ENCODE measurements at regions not wholly inside any gene's neighbourhood (a gene's known extent, or its start where the extent isn't known, plus 50 kb on each side); places are given as distances from the start of the nearest gene placed in this dataset.

DNA sequence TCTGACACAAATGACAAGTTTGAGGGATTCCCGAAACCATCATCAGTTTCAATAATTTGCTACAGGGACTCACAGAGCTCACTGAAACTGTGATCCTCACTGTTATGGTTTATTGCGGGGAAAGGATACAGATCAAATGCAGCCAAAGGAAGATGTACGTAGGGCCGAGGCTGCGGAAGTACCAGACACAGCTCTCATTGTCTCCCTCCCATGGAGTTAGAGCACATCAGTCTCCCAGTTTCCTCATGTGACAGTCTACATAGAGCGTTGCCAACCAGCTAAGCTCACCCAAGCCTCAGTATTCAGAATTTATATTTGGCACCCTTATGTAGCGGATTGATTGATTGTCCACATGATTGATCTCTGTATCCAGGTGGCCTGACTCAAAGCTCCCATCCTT is 137.8 kb upstream of the TENM3 start:
- no peak for DNase-seq

DNA sequence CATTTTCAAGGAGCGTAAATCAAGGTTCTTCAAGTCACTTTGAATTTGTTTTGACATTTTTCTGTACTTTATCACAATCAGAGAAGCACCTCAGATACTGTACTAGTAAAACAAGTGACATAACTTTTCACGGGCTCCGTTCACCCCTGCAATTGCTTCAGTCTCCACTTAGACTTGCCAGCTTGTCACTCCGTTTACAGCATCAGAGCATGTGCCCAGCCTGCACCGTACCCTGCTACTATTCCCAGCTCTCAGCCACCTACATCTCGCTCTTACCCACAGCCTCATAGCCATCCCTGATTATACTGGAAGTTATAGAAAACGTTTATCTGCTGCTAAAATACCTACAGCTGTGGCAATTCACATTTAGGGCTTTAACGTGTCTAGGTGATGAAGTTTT is 135.3 kb upstream of the TENM3 start:
- no peak for DNase-seq

DNA sequence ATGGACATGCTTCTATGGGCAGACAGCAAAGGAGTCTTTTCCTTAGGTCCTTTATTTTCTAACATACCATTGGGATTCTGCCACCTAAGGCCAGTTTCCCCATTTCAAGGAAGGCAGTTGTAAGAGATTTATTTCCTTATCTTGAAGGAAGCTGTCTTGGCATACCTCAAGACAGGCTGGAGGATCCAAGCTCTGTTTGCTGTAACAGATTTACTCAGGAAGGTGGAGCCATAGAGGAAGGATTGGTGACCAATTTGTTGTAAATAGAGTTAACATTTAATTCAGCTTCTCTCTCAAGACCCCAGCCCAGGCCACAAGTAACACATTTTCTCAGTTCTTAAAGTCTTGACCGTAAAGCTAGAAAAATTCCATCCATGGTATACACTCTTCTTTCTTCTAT is 131.6 kb upstream of the TENM3 start:
- no peak for DNase-seq

DNA sequence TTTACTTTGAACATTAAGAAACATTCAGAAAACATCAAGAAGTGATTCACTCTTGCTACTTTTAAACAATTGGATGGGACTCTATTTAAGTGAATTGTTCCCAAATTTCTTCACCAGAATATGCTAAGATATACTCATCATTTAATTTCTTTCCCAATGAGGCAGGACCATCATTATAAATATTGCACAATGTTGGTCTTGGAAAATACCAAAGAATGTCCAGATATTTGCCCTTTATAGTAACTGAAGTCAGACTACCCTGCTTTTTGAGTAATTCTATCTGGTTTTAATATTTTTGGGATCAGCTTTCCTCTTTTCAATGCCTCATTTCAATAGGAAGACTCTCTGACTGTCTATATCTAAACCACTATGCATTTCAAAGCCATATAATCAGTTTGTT is 129.4 kb upstream of the TENM3 start:
- DNase-seq, result no peak

DNA sequence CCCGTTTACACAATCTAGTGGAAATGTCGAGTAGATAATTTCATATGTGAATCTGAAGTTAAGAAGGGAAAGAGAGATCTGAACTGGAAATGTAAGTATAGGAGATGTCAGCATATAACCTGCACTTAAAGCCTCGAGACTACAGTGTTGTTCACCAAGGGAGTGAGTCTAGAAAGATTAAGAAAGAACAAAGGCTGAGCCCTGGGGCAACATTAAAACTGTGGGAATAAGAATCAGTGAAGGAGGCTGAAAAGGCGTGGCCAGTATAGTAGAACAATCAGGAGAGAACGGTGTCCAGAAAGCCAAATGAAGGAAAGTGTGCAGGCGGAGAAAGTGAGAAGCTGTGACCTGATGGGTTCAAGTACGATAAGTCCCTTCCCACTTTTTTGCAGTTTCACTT is 118.8 kb upstream of the TENM3 start:
- no peak for DNase-seq

DNA sequence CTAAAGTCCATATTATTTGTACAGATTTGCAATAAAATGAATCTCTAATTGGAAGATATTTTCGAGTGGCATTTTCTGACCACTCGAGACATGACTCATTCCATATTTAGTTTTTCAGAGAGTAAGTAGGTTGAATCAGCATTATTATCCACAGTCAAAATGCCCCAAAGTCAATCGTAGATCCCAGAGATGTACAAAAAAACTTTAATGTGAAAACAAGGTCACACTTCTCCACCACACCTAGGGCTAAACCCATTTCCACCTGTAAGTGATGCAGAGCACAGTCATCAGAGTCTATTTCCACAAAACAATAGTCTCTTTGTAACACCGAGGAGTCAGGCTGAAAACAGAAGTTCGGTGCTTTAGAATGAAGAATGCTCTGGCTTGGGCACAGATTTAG is 117.1 kb upstream of the TENM3 start:
- DNase-seq, result no peak

DNA sequence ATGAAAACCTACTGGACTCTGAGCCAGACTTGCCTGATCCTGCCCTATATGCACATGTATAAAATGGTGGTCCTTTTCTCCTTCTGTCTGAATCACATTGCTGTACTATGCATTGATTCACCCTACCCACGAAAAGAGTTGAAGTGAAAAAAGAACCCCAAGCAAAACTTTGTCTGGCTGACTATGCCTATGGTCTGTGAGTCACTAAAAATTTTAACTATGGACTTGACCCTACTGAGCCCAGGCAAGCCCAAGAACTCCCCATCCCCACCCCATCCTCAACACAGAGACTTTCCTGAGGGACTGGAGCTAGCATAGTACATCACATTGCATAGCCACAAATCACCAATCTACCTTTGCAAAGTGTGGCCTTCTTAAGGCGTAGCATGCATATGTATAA is 116.6 kb upstream of the TENM3 start:
- DNase-seq, result no peak

DNA sequence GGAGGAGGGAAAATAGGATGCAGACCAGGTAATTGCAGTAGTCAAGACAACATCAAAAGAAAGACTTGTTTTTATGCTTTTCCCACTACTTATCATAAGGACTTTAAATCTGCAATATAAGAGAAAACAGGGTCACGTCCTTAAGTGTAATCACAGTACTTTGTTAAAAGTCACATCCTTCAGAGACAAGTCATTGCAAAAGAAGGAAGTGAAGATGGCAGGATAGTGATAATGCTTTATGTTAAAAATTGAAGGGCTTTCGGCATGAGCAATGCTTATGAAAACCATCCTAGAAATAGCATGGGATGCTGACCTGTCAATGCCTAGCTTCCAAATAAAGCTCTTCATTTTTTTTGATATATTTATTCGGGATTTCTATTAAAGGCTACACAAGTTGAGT is 110.2 kb upstream of the TENM3 start:
- no peak for DNase-seq

DNA sequence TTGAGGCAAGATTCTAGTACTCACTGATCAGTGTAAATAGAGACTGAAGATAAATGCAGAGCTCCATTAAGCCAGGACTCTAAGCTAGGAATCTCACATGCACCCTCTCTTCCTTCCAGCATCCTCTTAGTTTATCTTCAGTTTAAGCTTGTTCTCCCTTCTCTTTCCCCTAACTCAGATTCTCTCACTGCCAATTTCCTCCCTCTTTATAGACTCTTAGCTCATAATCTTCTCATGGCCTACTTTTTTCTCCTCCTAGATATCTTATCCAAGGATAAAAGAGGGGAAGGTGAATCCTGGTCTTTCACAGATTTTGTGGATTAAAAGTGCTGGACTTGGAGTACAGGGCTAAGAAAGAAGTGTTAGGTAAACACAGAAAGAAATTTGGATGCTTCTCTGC is 108.9 kb upstream of the TENM3 start:
- no peak for DNase-seq

DNA sequence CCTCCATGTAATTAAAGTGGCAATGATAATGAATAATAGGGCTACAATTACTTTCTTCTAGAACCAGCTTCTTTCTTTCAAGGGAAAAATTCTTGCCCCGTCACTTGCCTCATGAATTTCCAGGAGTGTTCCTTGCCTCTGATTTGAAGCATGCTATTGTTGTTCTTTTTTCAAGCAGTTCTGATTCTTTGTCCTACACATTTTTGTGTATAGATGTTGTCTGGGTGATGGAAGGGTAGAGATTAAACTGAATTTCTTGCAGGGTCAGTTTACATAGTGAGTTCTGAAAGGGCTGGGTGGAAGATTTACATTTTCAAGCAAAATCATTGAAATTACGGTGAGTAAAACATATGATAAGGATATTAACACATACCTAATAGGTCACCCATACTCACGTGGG is 107.0 kb upstream of the TENM3 start:
- no peak for DNase-seq

DNA sequence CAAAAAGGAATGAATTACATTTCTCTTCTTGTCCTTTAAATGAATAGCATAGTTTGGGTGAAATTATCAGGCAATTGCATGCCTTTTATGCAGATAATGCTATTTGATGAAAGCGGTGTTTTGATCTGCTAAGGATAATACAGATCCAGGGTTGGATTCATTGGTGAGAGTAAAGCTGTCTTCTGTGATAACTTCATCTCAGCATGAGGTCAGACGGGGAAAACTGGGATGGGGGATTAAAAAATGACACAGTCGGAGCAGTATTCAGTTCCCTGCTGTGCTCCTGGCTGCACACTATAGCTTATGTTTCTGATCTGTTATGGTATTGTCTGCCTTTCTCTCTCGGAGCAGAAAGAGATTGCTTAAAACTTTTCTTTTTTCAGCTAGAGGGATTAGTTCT is 105.9 kb upstream of the TENM3 start:
- DNase-seq, result no peak

DNA sequence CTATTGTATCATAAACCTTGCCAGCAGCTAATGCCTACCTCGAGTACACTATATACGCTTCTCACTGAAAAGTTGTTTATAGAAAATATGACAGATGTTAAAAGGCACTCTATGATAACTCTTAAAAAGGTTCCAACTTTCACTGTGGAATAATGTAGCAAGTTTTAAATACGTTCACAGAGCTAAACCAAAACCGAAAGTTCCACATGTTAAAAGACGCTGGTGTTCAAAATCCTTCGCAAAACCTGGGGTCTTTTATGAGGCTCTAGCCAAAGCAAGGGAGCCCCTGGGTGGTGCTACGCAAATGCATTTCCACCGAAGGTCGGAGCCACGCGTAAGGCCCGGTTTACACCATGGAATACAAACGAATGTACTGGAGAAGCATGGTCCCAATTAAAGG is 103.7 kb upstream of the TENM3 start:
- no peak for DNase-seq

DNA sequence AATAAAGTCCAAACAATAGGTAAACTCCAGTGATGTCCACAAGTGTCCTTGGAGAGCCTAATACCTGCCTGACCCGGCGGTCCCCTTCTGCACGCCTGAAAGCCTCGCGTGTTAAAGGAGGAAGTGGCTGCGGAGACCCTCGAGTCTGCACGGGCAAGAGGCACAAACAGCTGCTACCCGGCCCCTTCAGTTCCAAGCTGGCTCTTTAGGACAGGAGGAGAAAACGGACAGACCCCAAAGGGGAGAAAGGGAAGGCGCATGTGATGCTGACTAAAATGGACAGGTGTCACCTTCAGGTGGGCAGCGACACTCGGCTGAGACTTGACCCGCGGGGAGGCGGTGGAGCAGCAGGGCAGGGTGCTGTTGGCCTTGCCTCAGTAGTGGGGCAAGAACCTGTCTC is 102.7 kb upstream of the TENM3 start:
- no peak for DNase-seq

DNA sequence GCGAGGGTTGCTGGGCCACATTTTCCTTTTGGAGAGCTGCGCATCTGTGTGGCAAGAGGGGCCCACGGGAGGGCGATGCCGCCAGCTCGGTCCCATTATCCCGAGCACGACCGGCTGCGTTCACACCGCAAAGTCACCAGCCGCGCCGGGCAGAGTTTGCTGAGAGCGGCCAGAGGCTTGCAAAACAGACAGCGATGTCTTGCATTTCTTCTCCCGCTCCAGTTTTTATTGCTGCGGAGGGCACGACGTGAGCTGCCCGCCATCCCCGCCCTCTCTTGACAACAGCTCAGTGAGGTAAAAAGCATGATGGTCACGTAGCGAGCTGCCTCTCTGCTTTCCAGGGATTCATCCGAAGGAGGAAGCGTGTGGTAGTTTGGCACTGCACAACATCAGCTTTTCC is 102.1 kb upstream of the TENM3 start:
- DNase-seq, result no peak

DNA sequence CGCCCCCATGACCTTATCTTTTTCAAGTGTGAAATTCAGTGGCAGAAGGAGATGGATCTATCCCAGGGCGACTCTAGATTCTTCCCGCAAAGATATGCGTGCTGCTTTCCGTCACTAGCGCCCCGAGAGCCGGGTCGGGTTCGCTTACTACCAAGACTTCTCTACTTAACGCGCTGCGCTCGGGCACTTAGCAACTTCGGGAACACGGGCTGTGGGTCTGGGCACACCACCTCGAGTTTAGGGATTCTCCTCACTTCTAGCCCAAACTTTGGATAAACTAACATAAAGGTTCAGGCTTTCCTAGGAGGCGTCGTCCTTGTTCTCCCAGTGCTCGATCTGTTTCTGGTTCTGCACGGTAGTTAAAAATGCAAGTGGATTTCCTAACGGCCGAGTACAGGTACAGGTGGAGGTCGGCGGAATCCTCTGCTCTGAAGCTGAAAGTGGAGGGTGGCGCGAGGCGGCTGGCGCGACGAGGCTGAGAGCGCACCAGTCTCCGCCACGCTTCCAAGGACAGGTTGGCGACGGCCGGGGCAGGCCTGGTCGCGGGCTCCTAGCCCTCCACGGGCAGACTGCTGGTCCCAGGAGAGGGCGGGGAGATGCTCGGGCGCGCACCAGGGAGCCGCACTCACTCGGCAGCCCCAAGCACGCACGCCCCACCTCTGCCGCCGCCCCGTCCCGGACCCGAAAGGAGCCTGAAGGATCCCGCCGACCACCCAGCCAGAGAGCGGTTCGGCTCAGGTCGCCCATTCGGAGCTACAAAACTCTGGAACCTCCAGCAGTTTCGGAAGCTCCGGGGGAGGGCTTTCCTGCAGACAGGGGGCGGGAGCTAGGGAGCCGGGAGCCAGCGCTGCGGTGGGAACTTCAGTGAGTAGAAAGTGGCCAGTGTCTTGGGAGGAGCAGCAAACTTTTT is 100.8 kb upstream of the TENM3 start:
- no peak for DNase-seq

DNA sequence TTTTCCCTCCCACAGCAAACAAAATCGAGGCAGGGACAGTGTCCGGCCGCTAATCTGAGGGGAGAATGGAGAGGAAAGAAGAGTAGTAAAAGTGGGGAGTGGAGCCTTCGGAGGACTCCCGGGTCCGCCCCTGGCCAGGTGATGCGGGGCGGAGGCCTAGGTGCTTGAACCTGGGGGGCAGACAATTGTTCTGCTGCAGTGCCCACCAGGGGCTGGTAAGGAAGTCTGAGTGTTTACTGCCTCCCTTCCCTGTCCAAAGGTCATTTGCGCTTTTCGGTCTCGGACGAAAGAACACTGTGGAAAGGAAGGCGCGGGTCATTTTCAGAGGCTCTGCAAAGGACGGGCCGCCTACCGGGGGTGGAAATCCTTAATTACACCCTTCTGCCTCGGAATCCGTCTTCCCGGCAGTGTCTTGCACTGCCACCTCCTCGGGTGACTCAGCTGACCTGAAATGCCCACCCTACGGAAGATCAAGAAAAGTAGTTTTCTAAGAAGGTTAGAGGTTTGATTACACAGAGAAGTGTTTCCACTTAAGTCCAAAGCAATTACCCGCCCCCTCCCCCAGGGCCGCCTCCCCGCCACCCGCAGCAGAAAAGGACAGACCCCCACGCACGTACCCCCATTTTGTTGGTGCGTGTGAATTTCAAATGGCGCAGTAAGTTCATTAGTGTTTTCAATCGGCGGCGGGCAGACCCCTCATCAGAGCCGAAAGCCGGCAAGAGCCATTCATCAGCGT is 99.9 kb upstream of the TENM3 start:
- no peak for DNase-seq

DNA sequence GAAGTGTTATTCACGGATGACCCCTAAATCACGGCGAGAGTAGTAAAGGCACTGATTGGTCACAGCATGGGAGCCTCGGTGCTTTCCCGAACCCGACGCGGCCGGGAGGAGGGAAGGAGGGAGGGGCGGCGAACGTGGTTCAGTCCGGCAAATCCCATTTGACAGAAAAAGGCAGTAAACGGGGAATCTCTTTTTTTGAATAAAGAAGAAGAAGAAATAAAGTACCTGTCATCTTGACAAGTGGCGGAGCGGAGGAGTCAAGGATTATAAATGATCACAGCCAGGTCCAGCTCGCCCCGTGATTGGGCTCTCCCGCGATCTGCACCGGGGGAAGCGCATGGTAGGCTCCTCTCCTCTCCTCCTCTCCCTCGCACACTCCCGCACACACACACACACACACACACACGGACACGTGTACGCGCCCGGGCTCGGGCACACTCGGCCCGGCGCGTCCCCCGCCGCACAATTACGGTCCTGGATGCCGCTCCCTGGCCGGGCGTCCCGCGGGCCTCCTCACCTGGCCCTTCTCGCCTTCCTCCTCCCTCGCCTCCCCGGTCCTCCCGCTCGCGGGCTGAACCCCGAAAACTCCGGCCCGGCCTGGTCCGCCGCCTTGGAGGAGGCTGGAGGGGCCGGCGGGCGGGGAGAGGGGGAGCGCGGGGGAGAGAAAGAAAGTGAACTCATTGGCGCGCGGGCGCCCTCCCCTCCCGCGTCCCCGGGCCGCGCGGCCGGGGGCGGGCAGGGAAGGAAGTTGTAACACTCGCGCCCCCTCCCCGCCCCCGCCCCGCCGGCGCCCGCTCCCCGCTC is 99.2 kb upstream of the TENM3 start:
- DNase-seq, result no peak

DNA sequence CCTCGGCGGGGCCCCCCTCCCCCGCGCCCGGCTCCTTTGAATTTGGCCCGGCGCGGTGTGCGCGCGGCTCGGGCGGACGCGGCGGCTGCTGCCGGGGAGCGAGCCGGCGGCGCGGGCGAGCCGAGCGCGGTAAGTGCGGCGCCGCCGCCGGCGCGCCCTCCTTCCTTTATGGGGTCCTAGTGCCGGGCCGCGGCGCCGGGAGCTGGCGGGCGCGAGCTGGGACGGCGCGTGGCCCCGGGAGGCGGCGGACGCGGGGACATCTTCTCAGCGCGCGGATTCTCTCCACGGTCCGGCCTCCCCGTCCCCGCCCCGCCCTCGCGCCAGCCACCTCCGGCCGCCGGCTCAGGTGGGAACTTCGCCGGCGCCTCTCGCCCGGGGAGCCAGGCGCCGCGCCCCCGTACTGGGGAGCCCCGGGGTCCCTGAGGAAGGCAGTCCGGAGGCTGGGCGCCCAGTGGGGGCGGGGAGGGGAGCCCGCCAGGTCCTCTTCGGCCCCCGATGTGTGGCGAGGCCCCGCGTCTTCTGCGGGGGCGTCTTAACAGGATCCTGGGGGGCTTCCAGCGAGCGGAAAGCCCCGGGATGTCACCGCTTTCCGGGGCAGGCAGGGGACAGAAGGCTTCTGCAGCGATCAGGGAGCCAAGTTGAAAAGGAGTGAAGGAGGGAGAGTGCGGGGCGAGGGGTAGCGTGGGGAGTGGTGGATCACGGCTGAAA is 98.4 kb upstream of the TENM3 start:
- no peak for DNase-seq

DNA sequence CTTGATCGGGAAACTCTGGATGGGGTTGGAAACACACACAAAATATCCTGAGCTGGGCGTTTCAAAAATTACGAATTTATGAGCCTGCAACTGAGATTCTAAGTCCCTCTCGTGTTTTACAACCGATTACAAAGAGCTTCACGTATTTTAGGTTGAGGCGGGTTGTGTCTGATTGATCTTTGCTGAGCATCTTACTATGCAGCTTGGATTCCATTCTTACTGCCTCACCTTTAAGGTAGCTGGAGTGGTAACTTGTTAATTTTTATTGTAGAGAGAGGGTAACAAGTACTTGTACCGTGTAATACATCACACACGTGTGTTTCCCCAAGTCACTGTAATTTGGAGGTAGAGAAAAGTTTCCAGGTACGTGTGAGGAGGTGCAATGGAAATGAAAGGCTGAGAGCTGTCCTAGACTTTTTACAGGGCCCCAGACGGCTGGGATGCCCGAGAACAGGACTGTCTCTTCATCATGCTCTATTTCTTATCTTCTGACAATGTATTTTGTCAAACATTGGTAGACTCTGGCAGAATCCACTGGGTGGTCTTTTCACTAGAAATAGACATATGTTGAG is 97.8 kb upstream of the TENM3 start:
- DNase-seq, result no peak

DNA sequence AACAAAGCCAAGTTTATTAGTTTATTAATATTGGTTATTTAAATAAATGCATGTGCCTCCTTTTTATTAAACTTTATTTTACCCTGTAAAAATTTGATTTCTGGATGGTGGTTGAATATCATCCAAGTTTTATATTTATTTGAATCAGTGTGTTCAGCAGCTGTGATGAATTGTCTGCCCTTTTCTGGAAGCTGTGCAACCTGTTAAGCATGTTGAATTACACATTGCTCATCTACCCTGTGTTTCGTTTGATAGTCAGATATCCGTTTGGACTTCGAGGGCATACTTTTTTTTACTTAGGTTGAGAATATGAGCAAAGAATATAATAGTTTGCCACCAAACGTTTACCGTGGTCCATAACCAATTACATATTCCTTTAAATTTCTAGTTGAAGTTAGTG is 95.8 kb upstream of the TENM3 start:
- DNase-seq, result no peak

DNA sequence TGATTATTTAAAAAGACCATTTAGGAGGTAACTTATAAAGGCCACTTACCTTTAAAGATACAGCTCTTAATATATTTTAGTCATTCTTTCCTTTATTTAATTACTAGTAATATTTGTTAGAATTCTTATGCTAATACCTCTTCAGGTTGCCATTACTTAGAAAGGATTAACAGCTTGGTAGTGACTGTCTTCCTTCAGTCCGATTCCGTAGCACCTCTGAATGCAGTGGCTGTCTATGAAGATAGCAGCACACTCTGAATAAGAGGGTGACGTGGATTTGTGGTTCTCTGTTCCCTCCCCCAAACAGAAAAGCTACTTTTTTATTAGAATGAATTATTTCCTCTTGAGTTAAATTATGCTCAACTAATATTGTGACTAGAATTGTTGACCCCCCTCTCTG is 92.6 kb upstream of the TENM3 start:
- DNase-seq, result no peak

DNA sequence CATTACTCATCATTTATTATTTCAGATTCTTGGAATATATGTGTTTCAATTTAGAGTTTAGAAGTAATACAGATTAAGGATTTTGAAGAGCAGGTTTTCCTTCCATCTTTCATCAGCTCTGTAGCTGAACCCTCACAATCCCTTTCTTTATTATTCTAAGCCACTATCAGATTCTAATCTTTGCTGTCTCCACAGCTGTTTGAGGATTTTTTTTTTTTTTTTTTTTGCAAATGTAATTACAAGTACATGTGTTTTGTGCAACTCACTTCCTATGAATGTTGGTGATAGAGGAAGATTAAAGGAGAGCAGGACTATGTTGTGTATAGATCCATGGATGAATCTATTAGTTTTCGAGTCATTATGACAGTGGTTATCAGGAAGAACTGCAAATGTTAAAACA is 87.4 kb upstream of the TENM3 start:
- DNase-seq, result no peak
